Ascending aorta (tissue), 2 donors: ENCODE measurements at regions not wholly inside any gene's neighbourhood (a gene's known extent, or its start where the extent isn't known, plus 50 kb on each side); places are given as distances from the start of the nearest gene placed in this dataset.

Source experiments
- DNase-seq, 2 donors: peaks; one replicate each; pipeline ENCODE4 v3.0.0-alpha.2; 2019; ENCODE audit warnings: low spot score in 2 of 2
- H3K27ac ChIP-seq, 2 donors: fragments of 200-600 bp; sonication (generic); one replicate each; pipeline ENCODE4 v1.5.1; 2016 to 2017; ENCODE audit warnings: mild to moderate bottlenecking in 1 of 2
- H3K27me3 ChIP-seq: fragments of 200-600 bp; sonication (generic); one replicate; pipeline ENCODE4 v1.5.1; 2017
- H3K36me3 ChIP-seq, 2 donors: fragments of 200-600 bp; sonication (generic); one replicate each; pipeline ENCODE4 v1.5.1; 2016
- H3K4me1 ChIP-seq, 2 donors: fragments of 200-600 bp; sonication (generic); one replicate each; pipeline ENCODE4 v1.5.1; 2016 to 2017; ENCODE audit warnings: mild to moderate bottlenecking in 1 of 2
- H3K4me3 ChIP-seq, 2 donors: fragments of 200-600 bp; sonication (generic); one replicate each; pipeline ENCODE4 v1.5.1; 2016 to 2017; ENCODE audit warnings: mild to moderate bottlenecking in 1 of 2
- H3K9me3 ChIP-seq, 2 donors: fragments of 200-600 bp; sonication (generic); one replicate each; pipeline ENCODE4 v1.5.1; 2016
- intact Hi-C: fragments of 100-400 bp; cut with DNase I; formaldehyde crosslinking; loops from one replicate; pipeline ENCODE4 v1.15.1; 2023
- TF ChIP-seq, protein P1 (sequence below), 3 experiments: fragments of 200-600 bp in 2 of 3; fragments of 450-650 bp in 1 of 3; sonication (generic) in 2 of 3; IDR thresholded peaks; one replicate each; pipeline ENCODE4 v1.5.1; 2016 to 2019; ENCODE audit warnings: antibody characterized with exemption in 3 of 3, mild to moderate bottlenecking in 1 of 3, moderate library complexity in 1 of 3

DNA sequence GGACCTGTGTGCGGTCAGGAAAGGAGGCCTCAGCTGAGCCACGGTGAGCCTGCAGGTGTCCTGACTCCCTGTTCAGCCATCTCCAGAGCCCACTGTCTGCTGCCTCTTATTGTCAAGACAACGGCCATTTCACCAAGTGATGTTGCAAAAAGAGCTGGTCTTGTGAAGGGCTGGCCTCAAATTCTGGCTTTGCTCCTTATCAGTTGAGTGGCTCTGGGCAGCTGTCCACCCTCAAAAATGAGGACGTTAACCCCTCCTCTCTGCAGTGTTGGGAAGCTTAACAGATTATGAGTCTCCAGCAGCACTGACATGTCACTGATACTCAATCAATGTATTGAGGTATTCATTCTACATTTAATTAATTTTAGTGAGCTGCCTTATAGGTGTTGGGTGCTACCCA, 171.1 kb upstream of the TOX3 start:
- H3K9me3 ChIP-seq: no peaks in the 10 kb centered on the region
- no peak overlapping the region for H3K4me3 ChIP-seq
- H3K27ac ChIP-seq: no peak overlapping the region
- TF ChIP-seq, protein P1, sequence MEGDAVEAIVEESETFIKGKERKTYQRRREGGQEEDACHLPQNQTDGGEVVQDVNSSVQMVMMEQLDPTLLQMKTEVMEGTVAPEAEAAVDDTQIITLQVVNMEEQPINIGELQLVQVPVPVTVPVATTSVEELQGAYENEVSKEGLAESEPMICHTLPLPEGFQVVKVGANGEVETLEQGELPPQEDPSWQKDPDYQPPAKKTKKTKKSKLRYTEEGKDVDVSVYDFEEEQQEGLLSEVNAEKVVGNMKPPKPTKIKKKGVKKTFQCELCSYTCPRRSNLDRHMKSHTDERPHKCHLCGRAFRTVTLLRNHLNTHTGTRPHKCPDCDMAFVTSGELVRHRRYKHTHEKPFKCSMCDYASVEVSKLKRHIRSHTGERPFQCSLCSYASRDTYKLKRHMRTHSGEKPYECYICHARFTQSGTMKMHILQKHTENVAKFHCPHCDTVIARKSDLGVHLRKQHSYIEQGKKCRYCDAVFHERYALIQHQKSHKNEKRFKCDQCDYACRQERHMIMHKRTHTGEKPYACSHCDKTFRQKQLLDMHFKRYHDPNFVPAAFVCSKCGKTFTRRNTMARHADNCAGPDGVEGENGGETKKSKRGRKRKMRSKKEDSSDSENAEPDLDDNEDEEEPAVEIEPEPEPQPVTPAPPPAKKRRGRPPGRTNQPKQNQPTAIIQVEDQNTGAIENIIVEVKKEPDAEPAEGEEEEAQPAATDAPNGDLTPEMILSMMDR (IDR thresholded peaks at IDR 0.05): no peak
- DNase-seq: no peak
- no peaks in the 10 kb centered on the region for H3K27me3 ChIP-seq
- intact Hi-C loops: no loop called here
- H3K4me1 ChIP-seq: no peaks in the 10 kb centered on the region
- H3K36me3 ChIP-seq: no peaks in the 10 kb centered on the region

DNA sequence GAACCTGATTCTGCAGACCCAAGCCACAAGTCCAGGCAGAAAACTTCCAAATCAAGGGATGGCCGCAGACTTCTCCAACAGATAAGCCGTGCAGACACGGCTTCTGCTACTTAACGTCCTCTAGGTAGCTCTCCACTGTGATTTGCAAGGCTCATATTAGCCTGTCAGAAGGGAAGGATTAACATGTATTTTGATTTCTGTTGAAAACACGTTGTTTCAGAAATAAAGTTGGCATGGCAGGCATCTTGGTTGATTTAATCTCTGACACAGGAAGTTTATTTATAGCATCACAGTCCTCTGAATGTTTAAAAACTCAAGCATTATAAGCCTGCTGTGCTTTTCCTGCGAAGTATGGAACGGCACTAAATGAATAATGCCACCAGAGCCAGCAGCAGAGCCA, 166.8 kb upstream of the TOX3 start:
- intact Hi-C loops: no loop called here
- no peaks in the 10 kb centered on the region for H3K36me3 ChIP-seq
- H3K9me3 ChIP-seq: no peaks in the 10 kb centered on the region
- H3K27ac ChIP-seq: no peak overlapping the region
- no peak overlapping the region for H3K4me3 ChIP-seq
- H3K27me3 ChIP-seq: no peaks in the 10 kb centered on the region
- no peaks in the 10 kb centered on the region for H3K4me1 ChIP-seq
- DNase-seq: no peak
- TF ChIP-seq, protein P1 (IDR thresholded peaks at IDR 0.05): no peak

DNA sequence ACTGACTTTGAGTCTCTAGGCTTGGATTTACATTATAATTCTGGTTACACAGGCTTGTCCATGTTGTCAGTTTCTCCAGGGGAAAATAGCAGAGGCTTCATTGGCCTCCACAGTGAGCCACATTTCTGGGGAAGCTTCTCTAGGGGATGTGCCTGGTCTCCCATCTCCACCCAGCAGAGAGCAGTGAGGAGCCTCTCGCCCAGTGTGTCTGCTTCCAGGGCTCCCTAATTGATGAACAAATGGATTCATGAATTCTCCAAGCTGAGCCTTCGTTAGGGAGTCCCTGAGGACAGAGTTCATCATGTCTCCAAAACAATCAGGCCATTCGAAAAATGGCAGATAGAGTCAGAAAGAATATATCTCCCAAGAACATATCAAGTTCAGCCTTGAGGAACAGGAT, 162.4 kb upstream of the TOX3 start:
- intact Hi-C loops: no loop called here
- TF ChIP-seq, protein P1 (IDR thresholded peaks at IDR 0.05): no peak
- Histone ChIP-seq H3K9me3 (no peaks in the 10 kb centered on the region), H3K4me3 (no peak overlapping the region), H3K36me3 (no peaks in the 10 kb centered on the region), H3K4me1 (no peaks in the 10 kb centered on the region), H3K27me3 (no peaks in the 10 kb centered on the region), H3K27ac (no peak overlapping the region)
- DNase-seq: no peak

DNA sequence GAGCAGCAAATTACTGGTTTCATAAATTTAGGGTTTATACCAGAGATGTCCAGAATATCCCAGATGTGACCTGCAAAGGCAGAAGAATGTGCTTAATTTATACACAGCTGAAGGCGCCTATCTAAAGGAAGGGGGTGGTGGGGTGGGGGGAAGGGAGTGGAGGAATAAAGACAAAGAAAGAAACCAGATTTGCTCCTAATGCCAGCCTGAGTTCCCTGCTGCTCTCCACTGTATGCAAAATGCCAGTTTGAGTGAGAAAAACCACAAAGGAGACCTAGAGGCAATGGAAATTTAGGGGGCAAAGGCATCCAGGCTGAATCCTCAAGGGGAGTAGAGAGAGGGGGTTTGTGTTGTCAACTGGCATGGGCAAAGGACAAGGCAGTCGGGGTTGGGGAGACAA, 161.5 kb upstream of the TOX3 start:
- no peaks in the 10 kb centered on the region for H3K36me3 ChIP-seq
- no peaks in the 10 kb centered on the region for H3K27me3 ChIP-seq
- no peak overlapping the region for H3K4me3 ChIP-seq
- no peak for DNase-seq
- no peaks in the 10 kb centered on the region for H3K4me1 ChIP-seq
- TF ChIP-seq, protein P1 (IDR thresholded peaks at IDR 0.05): no peak
- no peaks in the 10 kb centered on the region for H3K9me3 ChIP-seq
- intact Hi-C loops: no loop called here
- H3K27ac ChIP-seq: no peak overlapping the region

DNA sequence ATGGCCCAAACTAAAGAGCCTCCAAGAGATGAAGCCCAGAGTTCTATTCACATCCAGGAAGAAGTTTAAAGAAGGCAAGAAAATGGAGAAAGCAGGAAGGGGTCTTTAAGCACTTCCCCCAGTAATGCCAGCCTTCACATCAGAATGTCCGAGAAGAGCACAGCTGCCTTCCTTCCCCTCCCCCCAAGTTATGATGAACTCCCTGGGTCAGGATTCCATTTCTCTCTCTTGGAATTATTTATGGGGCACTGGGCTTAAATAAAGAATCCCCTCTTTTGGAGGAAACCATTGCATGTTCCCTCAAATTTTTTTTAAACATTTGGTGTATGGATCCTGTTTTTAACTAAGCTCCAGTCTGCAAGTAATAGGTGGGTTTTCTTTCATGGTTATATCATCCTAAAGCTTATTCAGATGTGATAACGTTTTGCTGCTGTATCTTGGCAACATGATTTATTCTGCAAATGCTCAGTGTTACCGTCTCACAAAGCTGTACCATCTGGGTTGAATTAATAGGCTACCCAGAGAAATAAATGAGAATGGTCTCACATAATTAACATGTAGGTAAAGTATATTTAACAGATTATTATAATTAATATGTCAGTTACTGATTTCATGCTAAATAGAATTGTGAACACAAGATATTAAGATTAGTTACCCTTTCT, 160.9 kb upstream of the TOX3 start:
- TF ChIP-seq, protein P1 (IDR thresholded peaks at IDR 0.05): no peak
- no peak for DNase-seq

DNA sequence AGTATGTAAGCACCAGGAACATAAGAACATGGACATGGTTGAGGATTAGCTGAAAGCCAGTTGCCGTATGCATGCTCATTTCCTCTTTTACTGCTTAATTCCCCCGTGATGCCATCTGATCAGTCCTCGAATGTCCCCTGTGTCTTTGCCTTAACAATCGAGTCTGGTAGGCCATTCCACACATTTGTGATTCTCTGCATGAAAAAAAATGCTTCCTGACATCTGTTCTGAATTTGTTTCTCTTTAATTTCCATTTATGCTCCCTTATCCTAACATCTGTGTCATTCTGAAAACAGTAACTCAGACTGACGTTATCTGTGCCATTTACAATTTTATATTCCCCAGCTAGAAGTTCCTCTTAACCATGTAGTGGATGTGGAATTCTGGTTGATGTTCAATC, 158.2 kb upstream of the TOX3 start:
- Histone ChIP-seq H3K27ac (no peak overlapping the region), H3K27me3 (no peaks in the 10 kb centered on the region), H3K4me1 (no peaks in the 10 kb centered on the region), H3K36me3 (no peaks in the 10 kb centered on the region), H3K4me3 (no peak overlapping the region), H3K9me3 (no peaks in the 10 kb centered on the region)
- TF ChIP-seq, protein P1 (IDR thresholded peaks at IDR 0.05): no peak
- DNase-seq: no peak
- intact Hi-C loops: no loop called here

More for the DNA sequence above, 160.9 kb upstream of the TOX3 start:
- no peaks in the 10 kb centered on the region for H3K36me3 ChIP-seq
- H3K9me3 ChIP-seq: no peaks in the 10 kb centered on the region
- H3K27me3 ChIP-seq: no peaks in the 10 kb centered on the region
- no peak overlapping the region for H3K4me3 ChIP-seq
- no peaks in the 10 kb centered on the region for H3K4me1 ChIP-seq
- intact Hi-C loops: no loop called here
- H3K27ac ChIP-seq: no peak overlapping the region
